GM21825 (cell line): ENCODE measurements at regions not wholly inside any gene's neighbourhood (a gene's known extent, or its start where the extent isn't known, plus 50 kb on each side); places are given as distances from the start of the nearest gene placed in this dataset.

ENCODE experiments used
- ATAC-seq: cut with Tn5 transposase; IDR thresholded peaks from one replicate; pipeline ENCODE4 v1.9.1; 2021; ENCODE audit warnings: mild to moderate bottlenecking, moderate library complexity; ENCODE audit not compliant: unreplicated experiment

DNA sequence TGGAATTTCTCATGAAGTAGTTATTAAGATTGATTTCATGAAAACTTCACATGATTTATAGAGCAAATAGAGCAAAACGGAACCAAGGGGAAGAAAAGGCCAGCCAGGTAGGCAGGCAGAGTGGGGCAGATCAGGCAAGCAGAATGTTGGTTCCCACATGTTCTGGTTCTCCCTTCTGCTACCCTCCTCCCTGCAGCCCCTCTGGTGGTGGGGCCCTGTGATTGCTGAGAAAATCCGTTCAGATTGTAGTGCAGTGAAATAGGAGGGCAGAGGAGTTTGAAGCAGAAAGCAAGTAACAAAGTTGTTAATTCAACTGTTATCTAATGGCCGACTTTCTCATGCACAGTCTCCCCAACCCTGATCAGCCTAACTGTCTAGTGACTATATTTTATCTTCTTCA lies 185.3 kb downstream of the MID1IP1 start:
- ATAC-seq: no peak

DNA sequence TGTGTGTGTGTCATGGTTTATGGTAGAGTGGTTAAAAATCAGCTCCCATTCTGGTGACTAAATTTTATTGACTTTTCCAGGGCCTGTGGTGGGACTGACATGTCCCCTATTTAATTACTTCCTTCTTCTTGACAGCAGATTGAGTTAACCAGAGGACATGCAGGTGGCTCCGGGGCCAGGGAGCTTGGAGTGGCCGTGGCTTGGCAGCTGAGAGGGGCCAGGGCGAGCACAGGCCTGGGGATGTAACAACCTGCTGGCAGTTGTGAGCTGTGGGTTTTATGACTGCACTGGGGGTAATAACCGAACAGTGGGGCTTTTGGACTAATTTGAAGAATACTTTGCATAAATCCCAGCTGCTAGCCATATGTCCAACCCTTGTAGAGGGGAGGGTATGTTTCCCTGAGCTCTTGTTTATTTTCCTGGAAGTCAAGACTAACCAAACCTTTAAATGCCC lies 186.0 kb downstream of the MID1IP1 start:
- no peak for ATAC-seq

DNA sequence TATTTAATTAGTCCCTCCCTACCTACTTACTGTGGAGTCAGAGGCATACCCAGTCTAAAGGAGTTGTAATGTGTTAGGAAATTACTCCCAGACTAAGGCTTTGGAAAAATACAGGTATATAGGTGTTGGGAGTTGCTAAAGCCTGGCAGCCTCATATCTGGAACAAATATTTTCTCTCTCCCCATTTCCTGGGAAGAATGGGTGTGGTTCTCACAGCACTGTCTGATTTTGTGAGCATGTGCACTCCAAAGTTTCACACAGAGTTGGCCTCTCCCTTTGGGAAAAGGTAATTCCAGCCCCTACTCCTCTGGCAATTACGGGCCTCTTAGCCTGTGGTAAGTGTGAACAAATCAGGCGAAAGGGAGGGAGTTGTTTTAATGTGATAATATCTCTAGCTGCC lies 187.0 kb downstream of the MID1IP1 start:
- ATAC-seq: no peak

DNA sequence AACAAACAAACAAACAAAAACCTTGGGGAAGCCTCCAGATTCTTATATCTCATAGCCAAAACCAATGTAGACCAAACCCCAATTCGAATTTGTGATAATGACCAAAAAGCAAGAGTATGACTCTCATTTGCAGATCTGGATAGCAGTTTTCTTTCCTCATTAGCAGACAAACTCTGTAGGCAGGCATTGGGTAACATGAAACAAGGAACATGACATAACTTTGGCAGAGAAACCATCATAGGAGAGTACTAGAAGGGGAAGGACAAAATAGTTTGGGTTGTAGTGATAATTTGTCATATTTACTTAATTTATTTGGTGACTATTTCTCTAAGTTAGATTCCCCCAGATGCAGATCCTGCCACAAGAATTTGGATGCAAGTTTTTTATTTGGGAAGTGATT lies 187.8 kb downstream of the MID1IP1 start:
- ATAC-seq: no peak

DNA sequence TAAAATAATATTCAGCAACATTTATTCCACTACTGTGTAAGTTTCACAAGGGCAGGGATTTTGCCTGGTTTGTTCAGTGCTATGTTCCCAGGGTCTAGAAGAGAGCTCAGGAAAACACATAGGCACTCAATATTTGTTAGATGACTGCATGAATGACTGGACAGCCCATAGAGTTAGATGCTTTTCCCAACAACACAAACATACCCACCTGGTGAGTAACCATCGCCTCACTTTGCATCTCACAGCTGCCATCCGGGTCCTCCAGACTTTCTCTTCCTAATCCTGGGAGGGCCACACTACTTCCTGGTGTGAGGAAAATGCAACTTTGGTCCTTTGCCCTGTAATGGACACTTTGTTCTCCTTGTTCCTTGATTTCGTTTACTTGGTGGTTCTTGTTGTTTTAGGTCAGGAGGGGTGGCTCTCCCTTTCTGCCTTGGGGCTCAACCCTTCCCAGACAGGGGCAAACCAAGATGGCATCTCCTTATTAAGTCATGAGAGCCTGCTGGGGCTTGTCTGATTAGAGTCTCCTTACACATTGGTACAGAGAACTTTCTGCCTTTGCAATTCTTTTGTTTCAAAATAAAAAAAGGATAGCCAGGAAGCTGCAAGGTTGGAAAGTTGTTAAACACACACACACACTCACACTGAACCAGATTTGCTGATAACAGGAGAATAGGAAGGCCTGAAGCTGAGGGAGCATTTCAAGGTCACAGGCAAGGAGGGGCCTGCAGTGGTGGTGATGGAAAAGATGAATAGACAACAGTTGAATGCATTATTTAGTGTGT lies 190.6 kb downstream of the MID1IP1 start:
- no peak for ATAC-seq

DNA sequence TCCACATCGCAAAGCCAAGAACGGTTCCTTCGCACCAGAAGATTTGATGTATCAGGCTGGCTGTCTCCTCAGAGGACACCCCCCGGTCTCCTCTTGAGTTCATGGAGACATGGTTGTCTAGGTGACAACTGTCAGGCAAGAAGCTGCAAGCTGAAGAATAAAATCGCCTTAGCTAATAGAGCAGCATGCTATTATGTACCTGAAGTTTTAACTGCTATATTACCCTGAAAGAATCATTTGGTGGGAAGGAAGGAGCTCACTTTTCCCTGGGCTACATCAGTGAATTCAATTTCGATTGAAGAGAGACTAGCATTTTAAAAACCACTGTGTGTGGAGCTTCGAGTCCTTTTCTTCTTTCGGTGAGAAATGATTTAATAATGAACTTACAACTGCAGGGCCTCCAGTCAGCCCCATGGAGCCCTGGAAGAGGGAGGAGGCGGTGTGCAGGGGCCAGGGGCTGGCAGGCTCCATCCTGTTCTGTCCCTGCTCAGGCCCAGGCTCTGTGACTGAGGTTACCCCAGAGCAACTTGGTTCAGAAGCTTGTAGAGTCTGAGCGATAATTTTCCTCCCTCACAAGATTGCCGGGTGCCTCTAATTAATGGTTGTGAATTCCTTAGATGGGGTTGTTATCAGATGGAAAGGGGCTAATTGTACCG lies 191.3 kb downstream of the MID1IP1 start:
- ATAC-seq: no peak

DNA sequence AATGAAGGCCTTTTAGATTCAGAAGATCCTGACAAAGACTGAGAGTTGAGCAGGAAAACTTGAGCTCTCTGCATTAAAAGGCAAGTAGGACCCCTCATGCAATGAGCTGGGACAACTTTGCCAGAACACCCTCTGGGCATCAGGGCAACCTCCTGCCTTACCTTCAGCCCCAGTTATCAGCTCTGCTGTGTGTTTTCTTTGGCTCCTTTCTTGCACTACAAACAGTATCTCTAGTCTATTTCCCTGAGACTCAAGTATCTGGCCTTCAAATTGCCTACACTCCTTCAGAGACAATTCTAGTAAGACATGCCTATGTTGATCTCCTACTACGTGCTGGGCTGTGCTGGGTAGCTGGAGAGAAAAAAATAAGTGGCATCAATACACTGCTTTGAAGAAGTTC lies 192.2 kb downstream of the MID1IP1 start:
- ATAC-seq: no peak

DNA sequence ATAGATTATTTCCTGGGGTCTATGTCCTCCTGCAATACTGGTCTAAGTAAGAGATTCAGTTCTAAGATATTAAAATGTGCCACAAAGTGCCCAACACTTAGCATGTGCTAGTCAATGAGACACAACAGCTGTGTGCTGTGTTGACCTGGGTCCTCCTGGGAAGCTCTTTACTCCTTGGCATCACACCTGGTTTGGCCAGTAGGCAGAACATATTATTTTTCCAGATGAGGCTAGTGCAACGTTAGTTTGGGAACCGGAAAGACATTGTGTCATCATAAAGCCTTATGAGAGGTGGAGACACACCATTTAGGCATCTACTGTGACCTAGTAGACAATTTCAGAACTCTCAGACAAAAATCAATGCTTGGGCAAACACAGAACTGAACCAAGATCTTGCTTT lies 197.8 kb downstream of the MID1IP1 start:
- no peak for ATAC-seq

DNA sequence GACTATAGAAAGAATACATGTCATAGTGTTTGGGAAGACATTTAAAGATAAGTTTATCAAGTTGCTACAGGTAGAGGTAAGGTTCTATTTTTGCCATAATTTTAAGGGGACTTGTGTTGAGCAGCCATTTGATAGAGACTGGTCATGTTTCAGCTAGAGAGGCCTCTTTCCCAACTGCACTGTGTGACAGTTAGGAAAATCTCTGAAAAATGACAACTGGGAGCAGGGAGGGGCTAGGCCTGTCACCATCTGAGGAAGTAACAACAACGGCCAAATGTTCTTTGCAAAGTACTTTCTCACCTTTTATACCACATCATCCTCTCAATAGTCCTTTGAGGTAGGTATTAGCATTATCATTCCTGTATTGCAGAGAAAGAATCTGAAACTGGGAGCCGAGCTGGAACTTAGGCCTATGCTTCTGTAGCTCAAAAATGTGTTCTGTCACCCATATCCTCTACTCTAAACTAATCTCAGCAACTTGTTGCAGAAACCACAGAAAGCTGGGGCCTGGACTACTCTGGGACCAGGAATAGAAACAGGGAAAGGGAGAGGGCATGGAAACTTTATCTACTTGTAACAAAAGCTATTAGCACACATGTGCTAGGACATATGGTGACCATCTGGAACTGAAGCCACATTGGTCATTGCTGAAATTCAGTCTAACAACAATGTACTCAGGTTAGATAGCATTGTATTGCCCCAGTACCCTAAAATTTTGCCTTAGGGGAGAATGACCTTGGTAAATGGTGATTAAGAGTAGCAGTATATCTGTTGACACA lies 198.9 kb downstream of the MID1IP1 start:
- ATAC-seq: no peak

DNA sequence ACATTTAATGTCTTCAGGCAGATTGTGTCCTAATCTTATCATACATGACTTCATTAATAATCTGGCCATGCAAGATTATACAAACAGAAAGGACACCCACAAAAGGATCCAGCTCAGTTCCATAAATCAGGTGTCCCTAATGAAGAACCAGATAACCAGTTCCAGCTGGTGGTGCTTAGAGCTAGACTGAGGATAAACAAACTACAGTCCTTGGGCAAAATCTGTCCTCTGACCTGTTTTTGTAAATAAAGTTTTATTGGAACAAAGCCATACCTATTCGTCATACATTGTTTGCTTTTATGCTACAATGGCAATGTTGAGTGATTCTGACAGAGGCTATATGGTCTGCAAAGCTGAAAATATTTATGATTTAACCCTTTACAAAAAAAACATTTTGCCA lies 199.5 kb downstream of the MID1IP1 start:
- ATAC-seq: no peak

DNA sequence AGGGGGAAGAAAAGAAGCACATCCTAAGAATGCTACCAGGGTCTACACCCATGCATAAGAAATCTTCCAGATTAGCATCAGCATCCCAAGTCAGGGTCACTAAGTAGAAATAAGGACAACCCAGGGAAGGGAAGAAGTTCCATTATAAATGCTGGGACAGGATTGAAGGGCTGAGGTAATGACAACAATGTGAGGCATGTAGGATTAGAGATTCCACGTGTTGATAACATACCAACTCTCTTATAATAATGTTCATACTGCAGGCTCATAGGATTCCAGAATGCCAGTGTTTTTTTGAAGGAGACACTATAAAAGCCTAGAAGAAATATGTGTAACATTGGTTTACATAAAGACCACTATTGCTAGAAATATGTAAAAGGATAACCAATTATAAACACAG lies 201.2 kb downstream of the MID1IP1 start:
- ATAC-seq: no peak

DNA sequence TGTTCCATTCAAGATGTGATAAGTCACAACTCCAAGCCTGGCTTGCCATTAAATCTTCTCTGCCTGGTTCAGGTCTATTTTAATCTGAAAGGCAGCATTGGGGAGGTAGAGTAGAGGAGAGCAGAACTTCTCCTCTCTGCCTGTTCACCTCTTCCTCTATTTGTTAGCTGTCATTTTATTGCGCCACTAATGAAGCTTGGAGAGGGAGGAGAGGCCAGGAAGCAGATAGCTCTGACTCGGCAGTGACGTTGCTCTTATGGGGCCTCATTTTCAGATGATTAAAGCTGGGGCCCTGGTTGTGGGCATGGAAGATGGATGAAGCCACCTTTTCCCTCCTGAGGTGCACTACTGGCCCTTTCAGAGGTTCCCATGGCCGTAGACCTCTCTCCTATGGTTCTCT lies 207.3 kb downstream of the MID1IP1 start:
- ATAC-seq: no peak

DNA sequence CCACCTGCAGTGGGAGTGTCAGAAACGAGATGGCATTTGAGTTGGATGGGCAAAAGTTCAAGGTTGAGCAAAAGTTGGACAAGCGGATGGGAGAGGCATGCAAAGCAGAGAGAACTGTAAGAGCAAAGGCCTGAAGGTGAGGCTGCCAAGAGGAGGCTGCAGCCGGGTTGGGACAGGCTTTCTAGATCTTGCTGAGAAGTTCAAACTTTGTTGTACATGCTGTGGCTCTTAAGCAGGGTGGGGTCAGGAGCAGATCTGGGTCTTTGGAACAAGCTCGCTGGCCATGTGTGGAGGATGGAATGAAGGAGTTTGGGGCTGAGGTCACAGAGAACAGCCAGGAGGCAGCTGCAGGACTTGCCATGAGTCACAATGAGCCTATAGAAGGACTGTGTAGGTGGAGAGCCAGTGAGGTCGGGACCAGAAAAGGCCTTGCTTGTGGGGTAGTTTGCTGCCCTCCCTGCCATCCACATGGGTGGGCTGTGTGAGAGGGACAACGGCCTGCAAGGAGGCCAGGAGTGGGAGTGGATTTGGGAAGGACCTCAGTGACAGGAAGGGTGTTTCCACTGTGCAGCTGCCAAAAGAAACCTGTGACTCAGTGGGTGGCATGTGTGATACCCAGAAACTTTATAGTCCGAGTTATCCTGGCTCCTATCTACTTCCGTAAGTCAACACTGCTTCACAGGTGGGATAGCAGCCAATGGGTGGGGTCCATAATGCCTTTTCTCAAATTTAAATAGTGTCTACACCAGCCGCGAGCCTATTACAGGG lies 210.4 kb downstream of the MID1IP1 start:
- no peak for ATAC-seq

DNA sequence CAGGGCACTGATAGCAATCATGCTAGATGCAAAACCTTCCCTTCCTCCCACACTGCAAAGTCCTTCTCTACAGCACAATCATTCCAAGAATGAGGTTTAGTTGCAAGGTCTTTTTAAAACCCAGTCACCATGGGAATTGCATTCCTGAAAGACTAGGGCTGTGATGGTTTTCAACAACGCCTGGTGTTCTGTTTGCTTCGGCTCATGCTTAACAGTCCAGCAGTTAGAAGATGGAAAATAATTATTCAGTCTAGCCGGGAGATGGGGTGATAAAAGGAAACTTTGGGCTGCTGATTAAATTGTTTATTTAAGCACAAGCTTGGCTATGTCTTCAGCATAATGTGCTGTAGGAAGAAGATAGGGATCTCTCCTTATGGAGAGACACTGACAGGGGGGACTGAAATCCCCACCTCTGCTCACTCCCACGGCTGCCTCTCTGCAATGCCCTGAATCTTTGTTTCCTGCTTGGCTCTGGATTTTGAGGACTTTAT lies 211.4 kb downstream of the MID1IP1 start:
- ATAC-seq: no peak

DNA sequence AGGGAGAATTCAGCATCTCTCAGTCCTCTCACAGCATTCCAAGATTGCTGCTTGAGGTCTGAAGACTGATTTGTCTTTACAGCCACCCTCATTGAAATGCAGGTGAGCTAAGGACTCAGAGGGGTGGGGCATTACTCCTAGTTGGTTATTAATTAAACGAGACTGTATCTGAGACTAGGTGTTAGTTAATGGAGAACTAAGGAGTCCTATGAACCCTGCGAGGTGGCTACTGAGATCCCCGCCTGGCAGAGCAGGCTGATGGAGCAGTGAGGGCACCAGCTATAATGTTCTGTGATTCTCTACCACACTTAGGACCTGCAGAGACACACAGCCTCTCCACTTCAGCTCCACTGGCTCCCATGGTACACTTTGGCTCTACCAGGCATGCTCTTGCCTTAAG lies 215.3 kb downstream of the MID1IP1 start:
- ATAC-seq: no peak

DNA sequence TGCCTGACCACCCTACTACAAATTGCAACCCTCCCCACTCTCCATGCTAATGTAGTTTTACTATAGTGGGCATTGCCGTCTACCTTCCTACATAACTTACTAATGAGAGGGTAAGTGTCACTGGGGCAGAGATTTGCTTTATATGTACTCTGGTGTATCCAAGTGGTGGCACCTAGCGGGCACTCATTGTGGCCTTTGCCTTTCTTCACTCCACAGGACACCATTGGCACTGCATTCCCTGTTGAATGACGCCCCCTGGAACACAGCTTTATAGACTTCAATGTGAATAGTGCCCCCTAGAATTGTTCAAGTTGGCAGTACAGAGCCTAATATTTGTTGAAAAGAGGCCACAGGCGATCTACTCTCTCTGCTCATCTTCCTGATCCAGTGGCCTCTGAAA lies 215.8 kb downstream of the MID1IP1 start:
- ATAC-seq: no peak

DNA sequence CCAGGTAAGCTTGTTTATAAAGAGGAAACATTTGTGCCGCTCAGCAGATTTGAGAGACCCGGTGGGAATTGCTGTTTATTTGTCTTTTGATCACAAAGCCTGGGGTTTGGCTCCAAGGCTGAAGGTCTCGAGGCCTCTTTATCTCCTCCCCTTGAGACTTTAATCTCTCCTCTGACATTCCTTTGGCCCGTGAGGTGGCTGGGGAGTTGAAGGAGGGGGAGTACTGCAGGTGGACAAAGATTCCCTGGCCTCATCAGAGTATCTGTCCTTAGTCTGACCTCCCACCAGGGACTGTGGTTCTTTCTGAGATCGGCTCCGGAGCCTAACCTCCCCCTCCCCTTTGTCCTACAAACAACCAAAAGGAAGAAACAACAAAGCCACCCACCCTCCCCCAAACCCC lies 216.5 kb downstream of the MID1IP1 start:
- no peak for ATAC-seq

DNA sequence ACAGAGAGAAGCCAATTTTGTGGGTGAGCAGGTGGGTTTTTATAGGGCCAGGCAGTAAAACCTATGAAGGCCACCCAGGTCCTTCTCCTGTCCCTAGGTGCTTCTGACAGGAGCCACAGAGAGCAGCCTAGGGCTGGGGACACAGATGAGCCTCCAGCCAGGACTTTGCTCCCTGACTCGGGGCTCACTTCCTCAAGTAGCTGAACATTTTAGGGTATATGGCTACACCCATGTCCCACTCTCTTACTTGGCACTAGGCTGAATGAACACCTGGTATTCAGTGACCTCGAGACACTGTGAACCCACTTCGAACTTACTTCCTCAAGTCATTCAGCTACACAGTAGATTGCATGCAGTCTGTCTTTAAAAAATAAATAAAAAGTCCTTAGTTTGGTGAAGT lies 217.3 kb downstream of the MID1IP1 start:
- no peak for ATAC-seq

DNA sequence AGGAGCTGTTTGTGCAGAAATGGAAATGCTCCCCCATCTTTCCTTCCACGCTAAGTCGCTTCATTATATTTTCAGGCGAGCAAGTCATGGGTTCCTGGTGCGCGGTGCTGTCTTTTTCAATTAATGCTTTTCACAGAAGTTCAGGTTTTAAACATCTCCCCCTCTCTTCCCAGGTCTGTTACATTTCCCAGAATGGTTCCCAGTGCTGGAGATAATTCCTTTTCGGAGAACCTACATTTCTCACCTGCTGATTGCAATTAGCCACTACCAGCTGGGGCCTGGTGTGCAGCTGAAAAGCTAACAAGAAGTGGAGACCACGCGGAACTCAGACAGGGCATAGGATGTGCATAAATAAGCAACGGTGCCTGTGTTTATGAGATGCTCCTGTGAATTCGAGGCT lies 217.8 kb downstream of the MID1IP1 start:
- no peak for ATAC-seq

DNA sequence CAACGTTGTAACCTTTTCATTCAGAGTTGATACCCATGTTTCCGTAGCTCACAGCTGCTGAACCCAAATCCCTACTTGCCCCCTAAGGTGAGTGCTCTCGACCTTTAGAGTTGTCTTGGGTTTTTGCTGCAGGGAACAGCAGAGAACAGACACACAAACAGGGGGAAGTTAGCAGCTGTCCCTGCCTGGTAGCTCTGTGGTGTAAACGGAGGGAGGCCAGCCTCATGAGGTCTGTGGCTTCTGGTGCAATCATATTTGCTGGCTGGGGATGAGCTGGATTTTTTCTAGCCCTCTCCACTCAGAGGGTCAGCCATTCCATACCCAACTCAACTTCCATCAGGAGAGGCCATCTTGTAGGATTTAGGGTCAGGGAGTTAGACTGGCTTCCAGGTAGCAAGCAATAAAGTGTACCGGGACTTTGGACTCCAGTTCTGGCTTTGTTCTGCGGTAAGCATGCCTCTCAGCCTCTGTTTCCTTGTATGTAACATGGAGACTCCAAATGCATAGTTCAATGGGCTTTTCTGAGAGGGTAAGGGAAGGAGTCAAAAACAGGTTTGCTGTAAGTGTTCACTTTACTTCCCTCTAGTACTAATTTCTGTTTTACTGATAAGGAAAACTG lies 218.9 kb downstream of the MID1IP1 start:
- no peak for ATAC-seq

DNA sequence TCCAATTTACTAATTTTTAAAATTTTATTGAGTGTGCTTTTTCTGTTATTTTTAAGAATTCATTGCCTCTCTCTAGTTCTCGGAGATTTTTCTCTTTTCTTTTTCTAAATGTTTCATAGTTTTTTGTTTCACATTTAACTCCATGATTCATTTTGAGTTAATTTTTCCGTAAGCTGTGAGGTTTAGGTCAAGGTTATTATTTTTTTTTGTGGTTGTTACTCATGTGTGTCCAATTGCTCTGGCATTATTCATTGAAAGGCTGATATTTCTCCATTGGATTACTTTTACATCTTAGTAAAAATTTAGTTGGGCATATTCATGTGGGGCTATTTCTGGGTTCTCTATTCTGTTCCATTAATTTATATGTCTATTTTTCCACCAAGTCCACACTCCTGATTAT lies 220.8 kb downstream of the MID1IP1 start:
- no peak for ATAC-seq
